ENCODE measurements at regions not wholly inside any gene's neighbourhood (a gene's known extent, or its start where the extent isn't known, plus 50 kb on each side); places are given as distances from the start of the nearest gene placed in this dataset.

DNA sequence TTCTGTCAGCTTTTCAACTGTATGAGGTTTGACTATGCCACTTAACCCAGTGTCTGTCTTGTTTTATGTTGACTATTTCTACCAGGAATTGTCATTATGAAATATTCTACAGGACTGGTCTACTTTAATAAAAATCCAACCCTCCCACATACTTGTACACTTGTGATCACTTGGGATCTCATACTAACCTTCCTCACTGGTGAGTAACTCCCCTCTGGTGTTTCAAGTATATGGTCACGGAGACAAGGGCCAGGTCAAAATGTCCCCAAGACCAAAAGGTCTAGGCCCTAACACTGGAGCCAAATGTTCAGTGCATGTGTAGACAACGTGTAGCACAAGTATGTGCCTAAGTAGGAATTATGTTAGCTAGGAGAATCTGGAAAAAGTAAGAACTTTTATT is 122.7 kb upstream of the TJP1 start:
- no peaks in the 10 kb centered on the region for H3K79me2 ChIP-seq
- H2AFZ ChIP-seq = no peak overlapping the region
- no peaks in the 10 kb centered on the region for H3K27me3 ChIP-seq (ENCODE audit: control insufficient read depth, insufficient read depth, low read length)
- H3K4me3 ChIP-seq (ENCODE audit: low read depth, low read length) = no peak overlapping the region
- H3K4me2 ChIP-seq (ENCODE audit: low read length) = no peak overlapping the region
- no peak overlapping the region for H3K9ac ChIP-seq
- H3K27ac ChIP-seq = no peak overlapping the region
- TF ChIP-seq CTCF (IDR thresholded peaks at IDR 0.05) = no peak
- no peaks in the 10 kb centered on the region for H3K9me3 ChIP-seq (ENCODE audit: control insufficient read depth, low read length)
- H3K4me1 ChIP-seq = no peaks in the 10 kb centered on the region
- H3K36me3 ChIP-seq (ENCODE audit: control insufficient read depth, insufficient read depth, low read length) = no peaks in the 10 kb centered on the region

- Histone ChIP-seq H3K9me3 (ENCODE audit: control insufficient read depth, low read length) (no peaks in the 10 kb centered on the region), H3K79me2 (no peaks in the 10 kb centered on the region), H3K27me3 (ENCODE audit: control insufficient read depth, insufficient read depth, low read length) (no peaks in the 10 kb centered on the region), H3K4me3 (ENCODE audit: low read depth, low read length) (no peak overlapping the region), H3K27ac (no peak overlapping the region), H3K9ac (no peak overlapping the region), H3K4me2 (ENCODE audit: low read length) (no peak overlapping the region), H3K36me3 (ENCODE audit: control insufficient read depth, insufficient read depth, low read length) (no peaks in the 10 kb centered on the region), H3K4me1 (no peaks in the 10 kb centered on the region), H2AFZ (peak overlapping the region; percentile 38)
- TF ChIP-seq CTCF (IDR thresholded peaks at IDR 0.05) = no peak
Observed at GRCh38 chr15:29942548-29942947, 120.3 kb upstream of the TJP1 start.

- H2AFZ ChIP-seq = peak overlapping the region; percentile 38
- H3K27me3 ChIP-seq (ENCODE audit: control insufficient read depth, insufficient read depth, low read length) = no peaks in the 10 kb centered on the region
- H3K9me3 ChIP-seq (ENCODE audit: control insufficient read depth, low read length) = no peaks in the 10 kb centered on the region
- no peak overlapping the region for H3K4me3 ChIP-seq (ENCODE audit: low read depth, low read length)
- no peak overlapping the region for H3K9ac ChIP-seq
- TF ChIP-seq CTCF (IDR thresholded peaks at IDR 0.05) = peak; percentile 42
- no peak overlapping the region for H3K27ac ChIP-seq
- no peaks in the 10 kb centered on the region for H3K36me3 ChIP-seq (ENCODE audit: control insufficient read depth, insufficient read depth, low read length)
- H3K4me1 ChIP-seq = no peaks in the 10 kb centered on the region
- H3K4me2 ChIP-seq (ENCODE audit: low read length) = no peak overlapping the region
- H3K79me2 ChIP-seq = no peaks in the 10 kb centered on the region
Observed at GRCh38 chr15:29942143-29942542, 119.9 kb upstream of the TJP1 start.

DNA sequence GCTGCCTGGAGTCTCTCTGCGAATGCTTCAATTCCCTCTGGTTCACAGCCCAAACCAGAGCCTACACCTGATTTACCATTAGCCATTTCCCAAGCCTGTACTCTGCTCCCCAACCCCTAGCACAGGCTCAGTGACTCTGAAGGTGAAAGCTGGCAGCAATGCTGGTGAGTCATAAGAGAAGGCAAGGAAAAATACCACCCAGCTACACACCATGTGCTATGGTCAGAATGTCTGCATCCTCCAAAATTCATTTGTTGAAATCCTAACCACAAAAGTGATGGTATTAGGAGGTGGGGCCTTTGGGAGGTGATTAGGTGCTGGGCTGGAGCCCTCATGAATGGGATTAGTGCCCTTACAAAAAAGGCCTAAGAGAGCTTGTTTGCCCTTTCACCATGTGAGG is 117.1 kb upstream of the TJP1 start:
- no peak overlapping the region for H3K9ac ChIP-seq
- no peak overlapping the region for H3K27ac ChIP-seq
- no peaks in the 10 kb centered on the region for H3K27me3 ChIP-seq (ENCODE audit: control insufficient read depth, insufficient read depth, low read length)
- TF ChIP-seq CTCF (IDR thresholded peaks at IDR 0.05) = no peak
- no peaks in the 10 kb centered on the region for H3K36me3 ChIP-seq (ENCODE audit: control insufficient read depth, insufficient read depth, low read length)
- H3K9me3 ChIP-seq (ENCODE audit: control insufficient read depth, low read length) = no peaks in the 10 kb centered on the region
- H2AFZ ChIP-seq = no peak overlapping the region
- H3K4me3 ChIP-seq (ENCODE audit: low read depth, low read length) = no peak overlapping the region
- H3K4me1 ChIP-seq = no peaks in the 10 kb centered on the region
- H3K79me2 ChIP-seq = no peaks in the 10 kb centered on the region
- H3K4me2 ChIP-seq (ENCODE audit: low read length) = no peak overlapping the region

Measured in parathyroid adenoma (tissue), 2 donors.